NT2/D1 (cell line): ENCODE measurements at regions not wholly inside any gene's neighbourhood (a gene's known extent, or its start where the extent isn't known, plus 50 kb on each side); places are given as distances from the start of the nearest gene placed in this dataset.

Source experiments
- YY1 ChIP-seq: IDR thresholded peaks from 2 replicates; pipeline ENCODE4 v1.6.1; 2011; ENCODE audit not compliant: insufficient read length, insufficient read depth
- ZNF274 ChIP-seq: IDR thresholded peaks from 2 replicates; pipeline ENCODE4 v1.6.1; 2011; ENCODE audit warnings: mild to moderate bottlenecking, low read depth, low read length

DNA sequence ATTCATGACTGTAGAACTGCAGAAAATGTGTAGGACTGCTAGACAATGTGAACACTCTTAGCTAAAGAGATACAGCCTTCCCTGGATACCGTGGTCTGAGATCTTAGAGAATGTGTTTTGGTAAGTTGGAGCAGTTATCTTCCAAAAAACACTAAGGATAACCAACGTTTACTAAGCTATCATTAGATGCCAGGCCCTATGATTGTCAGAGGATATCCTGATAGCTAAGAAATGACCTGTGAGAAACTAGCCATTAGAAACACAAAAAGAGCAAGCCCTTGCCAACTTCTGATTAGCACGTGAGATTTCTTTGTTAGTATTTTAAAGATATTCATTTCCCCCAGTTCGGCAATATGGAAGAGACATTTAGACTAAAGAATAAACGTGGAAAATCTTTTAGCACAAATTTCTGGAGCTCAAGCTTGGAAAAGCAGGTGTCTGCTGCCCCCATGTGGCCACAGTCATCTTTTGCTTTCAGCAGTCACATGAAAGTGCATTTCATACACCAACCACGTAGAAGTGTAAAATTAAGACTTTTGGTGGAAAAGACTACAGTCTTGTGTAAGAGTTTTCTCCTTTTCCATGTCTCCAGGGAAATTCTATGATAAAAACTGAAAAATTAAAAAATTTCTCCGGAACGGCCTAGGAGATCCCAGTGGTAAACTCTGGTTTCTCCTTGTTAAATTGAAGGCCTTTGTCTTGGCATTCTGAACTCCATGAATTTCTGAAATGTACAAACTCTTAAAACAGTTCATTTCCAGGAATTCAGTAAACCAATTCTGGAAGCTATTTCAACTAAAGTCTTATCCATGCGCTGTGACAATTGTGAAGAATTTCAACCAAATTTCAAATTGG, 136.4 kb downstream of the ZNF674 start:
- TF ChIP-seq ZNF274 (no peak), YY1 (no peak)
